ENCODE measurements at regions not wholly inside any gene's neighbourhood (a gene's known extent, or its start where the extent isn't known, plus 50 kb on each side); places are given as distances from the start of the nearest gene placed in this dataset.

DNA sequence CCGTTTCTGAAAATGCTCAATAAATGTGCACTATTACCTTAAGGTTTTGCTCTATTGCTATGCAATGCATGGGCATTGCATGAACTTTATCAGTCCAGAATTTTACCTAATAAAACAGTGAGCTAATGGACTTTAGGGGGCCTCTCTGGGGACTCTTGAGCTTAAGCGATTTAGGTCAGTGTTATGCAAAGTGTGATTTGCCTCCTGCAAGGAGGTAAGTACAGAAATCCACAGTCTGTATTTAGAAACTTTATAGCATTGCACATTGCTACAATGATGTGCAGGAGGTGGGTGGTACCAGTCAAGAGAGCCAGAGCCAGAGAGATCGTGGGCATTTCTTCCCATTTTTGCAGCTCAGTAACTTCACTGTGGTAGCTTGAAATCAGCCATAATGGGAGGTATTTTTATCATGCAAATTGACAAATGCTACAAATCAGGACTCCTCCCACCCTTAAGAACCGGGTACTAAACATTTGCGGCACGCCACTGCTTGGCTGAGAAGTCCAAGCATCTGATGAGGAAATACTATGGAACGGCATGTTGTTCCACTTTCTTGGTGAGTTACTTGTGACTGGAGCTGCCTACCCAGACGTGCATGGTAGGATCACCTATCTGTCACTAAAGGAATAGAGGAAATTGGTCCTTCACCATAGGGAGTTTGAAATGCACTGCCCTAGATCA is 174.6 kb upstream of the PGRMC2 start:
- TF ChIP-seq, protein P1, sequence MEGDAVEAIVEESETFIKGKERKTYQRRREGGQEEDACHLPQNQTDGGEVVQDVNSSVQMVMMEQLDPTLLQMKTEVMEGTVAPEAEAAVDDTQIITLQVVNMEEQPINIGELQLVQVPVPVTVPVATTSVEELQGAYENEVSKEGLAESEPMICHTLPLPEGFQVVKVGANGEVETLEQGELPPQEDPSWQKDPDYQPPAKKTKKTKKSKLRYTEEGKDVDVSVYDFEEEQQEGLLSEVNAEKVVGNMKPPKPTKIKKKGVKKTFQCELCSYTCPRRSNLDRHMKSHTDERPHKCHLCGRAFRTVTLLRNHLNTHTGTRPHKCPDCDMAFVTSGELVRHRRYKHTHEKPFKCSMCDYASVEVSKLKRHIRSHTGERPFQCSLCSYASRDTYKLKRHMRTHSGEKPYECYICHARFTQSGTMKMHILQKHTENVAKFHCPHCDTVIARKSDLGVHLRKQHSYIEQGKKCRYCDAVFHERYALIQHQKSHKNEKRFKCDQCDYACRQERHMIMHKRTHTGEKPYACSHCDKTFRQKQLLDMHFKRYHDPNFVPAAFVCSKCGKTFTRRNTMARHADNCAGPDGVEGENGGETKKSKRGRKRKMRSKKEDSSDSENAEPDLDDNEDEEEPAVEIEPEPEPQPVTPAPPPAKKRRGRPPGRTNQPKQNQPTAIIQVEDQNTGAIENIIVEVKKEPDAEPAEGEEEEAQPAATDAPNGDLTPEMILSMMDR (IDR thresholded peaks at IDR 0.05) = no peak
- TF ChIP-seq POLR2A (IDR thresholded peaks at IDR 0.05) = no peak

Measured in breast epithelium (tissue), 3 donors.